Breast epithelium (tissue), 3 donors: ENCODE measurements at regions not wholly inside any gene's neighbourhood (a gene's known extent, or its start where the extent isn't known, plus 50 kb on each side); places are given as distances from the start of the nearest gene placed in this dataset.

Experiments
- POLR2AphosphoS5 ChIP-seq, 3 donors: sonication (generic); formaldehyde crosslinking; IDR thresholded peaks; one replicate each; pipeline ENCODE4 v1.6.1; 2017; ENCODE audit warnings: antibody characterized with exemption in 3 of 3
- TF ChIP-seq, protein P1 (sequence below), 3 donors: fragments of 450-650 bp; IDR thresholded peaks; one replicate each; pipeline ENCODE4 v1.5.1; 2016 to 2017; ENCODE audit warnings: antibody characterized with exemption in 3 of 3, mild to moderate bottlenecking in 3 of 3, moderate library complexity in 3 of 3

DNA sequence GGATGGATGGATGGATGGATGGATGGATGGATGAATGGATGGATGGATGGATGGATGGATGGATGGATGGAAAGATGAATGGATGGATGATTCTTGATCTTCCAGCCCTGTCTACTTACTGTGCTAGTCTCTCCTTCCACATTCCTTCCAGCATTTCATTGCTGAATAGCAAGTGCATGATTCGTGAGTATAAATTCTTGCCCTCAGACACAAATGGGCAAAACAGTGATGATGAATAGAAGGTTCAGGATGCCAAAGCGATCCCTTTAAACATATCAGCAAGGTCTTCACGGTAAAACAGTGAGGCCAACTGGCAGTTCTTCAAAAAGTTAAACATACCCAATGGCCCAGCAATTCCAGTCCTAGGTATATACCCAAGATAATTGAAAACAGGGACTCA lies 400.2 kb downstream of the MN1 start:
- TF ChIP-seq, protein P1, sequence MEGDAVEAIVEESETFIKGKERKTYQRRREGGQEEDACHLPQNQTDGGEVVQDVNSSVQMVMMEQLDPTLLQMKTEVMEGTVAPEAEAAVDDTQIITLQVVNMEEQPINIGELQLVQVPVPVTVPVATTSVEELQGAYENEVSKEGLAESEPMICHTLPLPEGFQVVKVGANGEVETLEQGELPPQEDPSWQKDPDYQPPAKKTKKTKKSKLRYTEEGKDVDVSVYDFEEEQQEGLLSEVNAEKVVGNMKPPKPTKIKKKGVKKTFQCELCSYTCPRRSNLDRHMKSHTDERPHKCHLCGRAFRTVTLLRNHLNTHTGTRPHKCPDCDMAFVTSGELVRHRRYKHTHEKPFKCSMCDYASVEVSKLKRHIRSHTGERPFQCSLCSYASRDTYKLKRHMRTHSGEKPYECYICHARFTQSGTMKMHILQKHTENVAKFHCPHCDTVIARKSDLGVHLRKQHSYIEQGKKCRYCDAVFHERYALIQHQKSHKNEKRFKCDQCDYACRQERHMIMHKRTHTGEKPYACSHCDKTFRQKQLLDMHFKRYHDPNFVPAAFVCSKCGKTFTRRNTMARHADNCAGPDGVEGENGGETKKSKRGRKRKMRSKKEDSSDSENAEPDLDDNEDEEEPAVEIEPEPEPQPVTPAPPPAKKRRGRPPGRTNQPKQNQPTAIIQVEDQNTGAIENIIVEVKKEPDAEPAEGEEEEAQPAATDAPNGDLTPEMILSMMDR (IDR thresholded peaks at IDR 0.05), result no peak
- TF ChIP-seq POLR2AphosphoS5 (IDR thresholded peaks at IDR 0.05), result no peak
